H9 (cell line): ENCODE measurements at regions not wholly inside any gene's neighbourhood (a gene's known extent, or its start where the extent isn't known, plus 50 kb on each side); places are given as distances from the start of the nearest gene placed in this dataset.

ENCODE experiments used
- DNase-seq: peaks from one replicate; pipeline ENCODE4 v3.0.0-alpha.2; 2017
- H2AFZ ChIP-seq: one replicate; pipeline ENCODE4 v1.6.1; 2013; ENCODE audit warnings: mild to moderate bottlenecking, low read length, control low read depth, moderate library complexity
- H2AK5ac ChIP-seq: 2 replicates; pipeline ENCODE4 v1.6.1; 2013; ENCODE audit warnings: low read length, control low read depth, mixed read lengths; ENCODE audit not compliant: insufficient read length
- H2BK120ac ChIP-seq: one replicate; pipeline ENCODE4 v1.6.1; 2013; ENCODE audit warnings: low read depth, mild to moderate bottlenecking, low read length, control low read depth, inconsistent platforms; ENCODE audit not compliant: poor library complexity, severe bottlenecking
- H2BK12ac ChIP-seq: 2 replicates; pipeline ENCODE4 v1.6.1; 2013; ENCODE audit warnings: low read length, control low read depth, mixed read lengths, low read depth; ENCODE audit not compliant: insufficient read length
- H2BK15ac ChIP-seq: 2 replicates; pipeline ENCODE4 v1.6.1; 2013; ENCODE audit warnings: low read depth, low read length, control low read depth
- H2BK20ac ChIP-seq: one replicate; pipeline ENCODE4 v1.6.1; 2013; ENCODE audit warnings: low read depth, mild to moderate bottlenecking, low read length, control low read depth, inconsistent platforms; ENCODE audit not compliant: poor library complexity, severe bottlenecking
- H2BK5ac ChIP-seq: 2 replicates; pipeline ENCODE4 v1.6.1; 2013; ENCODE audit warnings: low read length, control low read depth, mixed read lengths; ENCODE audit not compliant: insufficient read length
- H3K14ac ChIP-seq: 2 replicates; pipeline ENCODE4 v1.6.1; 2013; ENCODE audit warnings: low read length, control low read depth; ENCODE audit not compliant: insufficient read depth
- H3K18ac ChIP-seq: 2 replicates; pipeline ENCODE4 v1.6.1; 2013; ENCODE audit warnings: low read depth, mild to moderate bottlenecking, mixed read lengths, low read length, control low read depth; ENCODE audit not compliant: insufficient read length
- H3K23ac ChIP-seq: 2 replicates; pipeline ENCODE4 v1.6.1; 2013; ENCODE audit warnings: low read length, control low read depth, mixed read lengths, low read depth; ENCODE audit not compliant: insufficient read length
- H3K23me2 ChIP-seq: 2 replicates; pipeline ENCODE4 v1.6.1; 2013; ENCODE audit warnings: low read depth, mild to moderate bottlenecking, mixed read lengths, low read length, control low read depth; ENCODE audit not compliant: insufficient read length, poor library complexity, severe bottlenecking
- H3K27ac ChIP-seq: 2 replicates; pipeline ENCODE4 v1.5.1; 2013; ENCODE audit warnings: low read length, control low read depth, mixed read lengths, low read depth; ENCODE audit not compliant: insufficient read length
- H3K27me3 ChIP-seq: 2 replicates; pipeline ENCODE4 v1.6.1; 2013; ENCODE audit warnings: low read length, control low read depth, inconsistent platforms; ENCODE audit not compliant: insufficient read depth
- H3K4ac ChIP-seq: 2 replicates; pipeline ENCODE4 v1.6.1; 2013; ENCODE audit warnings: low read depth, mild to moderate bottlenecking, control low read depth, inconsistent platforms, low read length, moderate library complexity
- H3K4me1 ChIP-seq: 2 replicates; pipeline ENCODE4 v1.6.1; 2013; ENCODE audit warnings: low read length, control low read depth, inconsistent platforms; ENCODE audit not compliant: insufficient read depth
- H3K4me2 ChIP-seq: 2 replicates; pipeline ENCODE4 v1.6.1; 2013; ENCODE audit warnings: low read length, control low read depth, mixed read lengths; ENCODE audit not compliant: insufficient read length, insufficient read depth
- H3K56ac ChIP-seq: 2 replicates; pipeline ENCODE4 v1.6.1; 2013; ENCODE audit warnings: low read depth, mild to moderate bottlenecking, mixed read lengths, low read length, control low read depth; ENCODE audit not compliant: insufficient read length
- H3K79me1 ChIP-seq: 2 replicates; pipeline ENCODE4 v1.6.1; 2013; ENCODE audit warnings: low read depth, mild to moderate bottlenecking, moderate library complexity, low read length, control low read depth, inconsistent platforms; ENCODE audit not compliant: insufficient read depth, poor library complexity, severe bottlenecking
- H3K79me2 ChIP-seq: 2 replicates; pipeline ENCODE4 v1.6.1; 2013; ENCODE audit warnings: low read length, control low read depth, inconsistent platforms; ENCODE audit not compliant: insufficient read depth
- H3K9ac ChIP-seq: 2 replicates; pipeline ENCODE4 v1.6.1; 2013; ENCODE audit warnings: low read length, control low read depth, mixed read lengths; ENCODE audit not compliant: insufficient read length; ENCODE audit errors: extremely low read depth
- H3K9me3 ChIP-seq: one replicate; pipeline ENCODE4 v1.6.1; 2013; ENCODE audit warnings: low read depth, low read length, inconsistent platforms; ENCODE audit not compliant: control insufficient read depth
- H3T11ph ChIP-seq: one replicate; pipeline ENCODE4 v1.6.1; 2013; ENCODE audit warnings: mild to moderate bottlenecking, low read length, control low read depth, inconsistent platforms
- H4K20me1 ChIP-seq: one replicate; pipeline ENCODE4 v1.6.1; 2013; ENCODE audit not compliant: control insufficient read depth, insufficient read length, insufficient read depth
- H4K5ac ChIP-seq: 2 replicates; pipeline ENCODE4 v1.6.1; 2013; ENCODE audit warnings: low read depth, mild to moderate bottlenecking, mixed read lengths, low read length, control low read depth; ENCODE audit not compliant: insufficient read length
- H4K8ac ChIP-seq: replicated peaks from 2 replicates; pipeline ENCODE4 v1.6.1; 2013; ENCODE audit warnings: low read length, control low read depth, mixed read lengths, low read depth; ENCODE audit not compliant: insufficient read length
- H4K91ac ChIP-seq: 2 replicates; pipeline ENCODE4 v1.6.1; 2013; ENCODE audit warnings: low read depth, mild to moderate bottlenecking, moderate library complexity, mixed read lengths, low read length, control low read depth; ENCODE audit not compliant: insufficient read length
- H3K27ac Mint-ChIP-seq, 3 experiments: 2 replicates in 2 of 3; 3 replicates in 1 of 3; pipeline ENCODE4 v1.8.0; 2020 to 2021; ENCODE audit warnings: mixed read lengths in 3 of 3, mild to moderate bottlenecking in 1 of 3, moderate library complexity in 1 of 3
- H3K27me3 Mint-ChIP-seq: 2 replicates; pipeline ENCODE4 v1.8.0; 2021; ENCODE audit warnings: low read depth, mild to moderate bottlenecking, moderate library complexity, mixed read lengths
- H3K36me3 Mint-ChIP-seq, 3 experiments: 2 replicates in 2 of 3; 3 replicates in 1 of 3; pipeline ENCODE4 v1.8.0; 2020 to 2021; ENCODE audit warnings: low read depth in 3 of 3, mixed read lengths in 3 of 3; ENCODE audit not compliant: insufficient read depth in 1 of 3
- H3K4me1 Mint-ChIP-seq, 2 experiments: 2 replicates each; pipeline ENCODE4 v1.8.0; 2020; ENCODE audit warnings: mixed read lengths in 2 of 2
- H3K4me3 Mint-ChIP-seq, 2 experiments: 2 replicates in 1 of 2; 3 replicates in 1 of 2; pipeline ENCODE4 v1.8.0; 2020 to 2021; ENCODE audit warnings: mild to moderate bottlenecking in 2 of 2, mixed read lengths in 2 of 2, moderate library complexity in 1 of 2
- H3K9me3 Mint-ChIP-seq, 2 experiments: 2 replicates in 1 of 2; 3 replicates in 1 of 2; pipeline ENCODE4 v1.8.0; 2020; ENCODE audit warnings: mild to moderate bottlenecking in 2 of 2, mixed read lengths in 2 of 2, moderate library complexity in 1 of 2
- CTCF ChIP-seq: fragments of 200-600 bp; sonication (generic); conservative IDR thresholded peaks from 3 replicates; pipeline ENCODE4 v1.8.0; 2021; ENCODE audit warnings: antibody characterized with exemption, mild to moderate bottlenecking
- WGBS: extraction: QIAGEN DNeasy Blood & Tissue Kit; methylation state at CpG from one replicate; pipeline ENCODE4 v1.1.7; 2013; ENCODE audit warnings: missing lambda C conversion rate, low lambda C conversion rate, mixed read lengths; ENCODE audit not compliant: insufficient read length; ENCODE audit errors: extremely low coverage; 5-methylcytosine and 5-hydroxymethylcytosine counted together

GRCh38 chr14:66143387-66144112, 342.6 kb upstream of the CCDC196 start:
- no peak overlapping the region for H3K23ac ChIP-seq
- no peak overlapping the region for H2BK5ac ChIP-seq
- H3K27ac ChIP-seq: no peak overlapping the region
- TF ChIP-seq CTCF: no peak
- H4K5ac ChIP-seq: no peak overlapping the region
- no peak for DNase-seq
- H4K20me1 ChIP-seq: no peaks in the 10 kb centered on the region
- no CpG with 5 or more reads among the region's 6 CpGs for WGBS
- H3K9me3 Mint-ChIP-seq: peaks cover 4 to 7% of the 10 kb centered on the region in 2 experiments; a peak in 4 of 5 replicates
- peak overlapping the region in 1 of 3 experiments; percentile 68; a peak in 2 of 7 replicates for H3K27ac Mint-ChIP-seq
- H3T11ph ChIP-seq: no peak overlapping the region
- no peaks in the 10 kb centered on the region for H3K79me1 ChIP-seq
- no peak overlapping the region for H4K91ac ChIP-seq
- no peak overlapping the region for H2BK15ac ChIP-seq
- H3K4me3 Mint-ChIP-seq: no peak overlapping the region
- no peaks in the 10 kb centered on the region for H3K27me3 ChIP-seq
- H3K9me3 ChIP-seq: no peaks in the 10 kb centered on the region
- H3K4me2 ChIP-seq: no peak overlapping the region
- no peak overlapping the region for H3K4ac ChIP-seq
- H3K79me2 ChIP-seq: no peaks in the 10 kb centered on the region
- H3K18ac ChIP-seq: no peak overlapping the region
- H2AK5ac ChIP-seq: no peak overlapping the region
- no peak overlapping the region for H3K14ac ChIP-seq
- H2BK12ac ChIP-seq: no peak overlapping the region
- H2BK20ac ChIP-seq: no peak overlapping the region
- no peak overlapping the region for H4K8ac ChIP-seq
- H3K36me3 Mint-ChIP-seq: peaks cover 0 to 2% (median 0%) of the 10 kb centered on the region in 3 experiments; a peak in 3 of 7 replicates
- H3K4me1 Mint-ChIP-seq: peaks cover 0 to 5% of the 10 kb centered on the region in 2 experiments; a peak in 1 of 4 replicates
- H3K9ac ChIP-seq: no peak overlapping the region
- H3K27me3 Mint-ChIP-seq: no peaks in the 10 kb centered on the region; the same call in 1 of the 2 replicates
- no peak overlapping the region for H3K56ac ChIP-seq
- H2AFZ ChIP-seq: no peak overlapping the region
- H3K23me2 ChIP-seq: no peaks in the 10 kb centered on the region
- H2BK120ac ChIP-seq: no peak overlapping the region
- no peaks in the 10 kb centered on the region for H3K4me1 ChIP-seq
